Testis (tissue), 2 donors: ENCODE measurements at regions not wholly inside any gene's neighbourhood (a gene's known extent, or its start where the extent isn't known, plus 50 kb on each side); places are given as distances from the start of the nearest gene placed in this dataset.
A peak's percentile ranks its signal among the peaks of the same experiment; 100 is the strongest.

Source experiments
- DNase-seq: peaks from one replicate; pipeline ENCODE4 v3.0.0-alpha.2; 2019
- H3K27ac ChIP-seq, 2 donors: fragments of 200-600 bp; sonication (generic); one replicate each; pipeline ENCODE4 v1.5.1; 2019
- H3K27me3 ChIP-seq: fragments of 200-600 bp; sonication (generic); one replicate; pipeline ENCODE4 v1.5.1; 2019
- H3K36me3 ChIP-seq: fragments of 200-600 bp; sonication (generic); one replicate; pipeline ENCODE4 v1.5.1; 2017; ENCODE audit warnings: low read depth; ENCODE audit errors: missing control alignments
- H3K4me1 ChIP-seq: fragments of 200-600 bp; sonication (generic); one replicate; pipeline ENCODE4 v1.5.1; 2019
- H3K4me3 ChIP-seq, 2 donors: fragments of 200-600 bp; sonication (generic); one replicate each; pipeline ENCODE4 v1.5.1; 2017 to 2019
- H3K9me3 ChIP-seq: fragments of 200-600 bp; sonication (generic); one replicate; pipeline ENCODE4 v1.5.1; 2017
- POLR2A ChIP-seq: fragments of 450-650 bp; IDR thresholded peaks from one replicate; pipeline ENCODE4 v1.6.1; 2017; ENCODE audit warnings: antibody characterized with exemption, mild to moderate bottlenecking, moderate library complexity
- WGBS, 2 donors: methylation state at CpG; one replicate each; pipeline ENCODE4 v1.1.5; 2018; 5-methylcytosine and 5-hydroxymethylcytosine counted together
- intact Hi-C: fragments of 100-400 bp; cut with DNase I; formaldehyde crosslinking; loops from one replicate; pipeline ENCODE4 v1.15.1; 2023; ENCODE audit warnings: low total_unique reads
- TF ChIP-seq, protein P1 (sequence below), 3 experiments: fragments of 450-650 bp in 2 of 3; fragments of 200-600 bp in 1 of 3; sonication (generic) in 1 of 3; IDR thresholded peaks; one replicate each; pipeline ENCODE4 v1.5.1; 2016 to 2019; ENCODE audit warnings: antibody characterized with exemption in 3 of 3, mild to moderate bottlenecking in 2 of 3, moderate library complexity in 1 of 3

GRCh38 chr3:185311991-185312390 is 50.9 kb upstream of the MAP3K13 start:
- H3K36me3 ChIP-seq: no peaks in the 10 kb centered on the region
- DNase-seq: no peak
- intact Hi-C loops: no loop called here
- H3K27ac ChIP-seq: peak overlapping the region in 1 of 2 donors; percentile 9
- no peaks in the 10 kb centered on the region for H3K9me3 ChIP-seq
- no peaks in the 10 kb centered on the region for H3K27me3 ChIP-seq
- TF ChIP-seq, protein P1, sequence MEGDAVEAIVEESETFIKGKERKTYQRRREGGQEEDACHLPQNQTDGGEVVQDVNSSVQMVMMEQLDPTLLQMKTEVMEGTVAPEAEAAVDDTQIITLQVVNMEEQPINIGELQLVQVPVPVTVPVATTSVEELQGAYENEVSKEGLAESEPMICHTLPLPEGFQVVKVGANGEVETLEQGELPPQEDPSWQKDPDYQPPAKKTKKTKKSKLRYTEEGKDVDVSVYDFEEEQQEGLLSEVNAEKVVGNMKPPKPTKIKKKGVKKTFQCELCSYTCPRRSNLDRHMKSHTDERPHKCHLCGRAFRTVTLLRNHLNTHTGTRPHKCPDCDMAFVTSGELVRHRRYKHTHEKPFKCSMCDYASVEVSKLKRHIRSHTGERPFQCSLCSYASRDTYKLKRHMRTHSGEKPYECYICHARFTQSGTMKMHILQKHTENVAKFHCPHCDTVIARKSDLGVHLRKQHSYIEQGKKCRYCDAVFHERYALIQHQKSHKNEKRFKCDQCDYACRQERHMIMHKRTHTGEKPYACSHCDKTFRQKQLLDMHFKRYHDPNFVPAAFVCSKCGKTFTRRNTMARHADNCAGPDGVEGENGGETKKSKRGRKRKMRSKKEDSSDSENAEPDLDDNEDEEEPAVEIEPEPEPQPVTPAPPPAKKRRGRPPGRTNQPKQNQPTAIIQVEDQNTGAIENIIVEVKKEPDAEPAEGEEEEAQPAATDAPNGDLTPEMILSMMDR (IDR thresholded peaks at IDR 0.05): no peak
- TF ChIP-seq POLR2A: no peak
- no peak overlapping the region for H3K4me3 ChIP-seq
- peaks cover 18% of the 10 kb centered on the region for H3K4me1 ChIP-seq
- WGBS, 2 donors: 64 to 78% methylated on average over 3 of the region's 3 CpGs
